GDM1 (cell line): ENCODE measurements at regions not wholly inside any gene's neighbourhood (a gene's known extent, or its start where the extent isn't known, plus 50 kb on each side); places are given as distances from the start of the nearest gene placed in this dataset.
"Not testable (repeated sequence)": the region's sequence is repeated elsewhere in the genome, so short reads cannot be mapped to it uniquely, and the experiment has no call there.

Experiments used
- DNase-seq: peaks from one replicate; lab custom pipeline; 2025; lab: John Stamatoyannopoulos, UW

- DNase-seq, result no peak
Measured at GRCh38 chr19:14328406-14328805, 52.8 kb upstream of the ADGRE5 start.

GRCh38 chr19:14327061-14327460 lies 54.2 kb upstream of the ADGRE5 start:
- DNase-seq, result not testable (repeated sequence)

- DNase-seq, result no peak
Measured at GRCh38 chr19:14325863-14326262, 55.4 kb upstream of the ADGRE5 start.

- no peak for DNase-seq
Measured at GRCh38 chr19:14325134-14325533, 56.1 kb upstream of the ADGRE5 start.

- DNase-seq, result no peak
Measured at GRCh38 chr19:14322889-14323463, 58.3 kb upstream of the ADGRE5 start.

- DNase-seq, result no peak
Measured at GRCh38 chr19:14320253-14320652, 61.0 kb upstream of the ADGRE5 start.

- not testable (repeated sequence) for DNase-seq
Measured at GRCh38 chr19:14319720-14320119, 61.5 kb upstream of the ADGRE5 start.

- no peak for DNase-seq
Measured at GRCh38 chr19:14318873-14319272, 62.4 kb upstream of the ADGRE5 start.

GRCh38 chr19:14317157-14317556 lies 64.1 kb upstream of the ADGRE5 start:
- DNase-seq, result no peak

GRCh38 chr19:14315433-14315832 lies 65.8 kb upstream of the ADGRE5 start:
- DNase-seq, result no peak

GRCh38 chr19:14310055-14310454 lies 71.2 kb upstream of the ADGRE5 start:
- peak; percentile 4 for DNase-seq

- no peak for DNase-seq
Measured at GRCh38 chr19:14305706-14306105, 75.5 kb upstream of the ADGRE5 start.

GRCh38 chr19:14301150-14301549 lies 80.1 kb upstream of the ADGRE5 start:
- DNase-seq, result no peak

- no peak for DNase-seq
Measured at GRCh38 chr19:14300303-14300702, 80.9 kb upstream of the ADGRE5 start.

GRCh38 chr19:14299224-14299827 lies 81.9 kb upstream of the ADGRE5 start:
- DNase-seq, result not testable (repeated sequence)

GRCh38 chr19:14297883-14298576 lies 83.2 kb upstream of the ADGRE5 start:
- DNase-seq, result not testable (repeated sequence)

GRCh38 chr19:14294974-14295373 lies 86.3 kb upstream of the ADGRE5 start:
- not testable (repeated sequence) for DNase-seq

- not testable (repeated sequence) for DNase-seq
Measured at GRCh38 chr19:14293816-14294170, 87.5 kb upstream of the ADGRE5 start.

GRCh38 chr19:14293101-14293815 lies 87.3 kb upstream of the ADGRL1 start:
- DNase-seq, result not testable (repeated sequence)

- not testable (repeated sequence) for DNase-seq
Measured at GRCh38 chr19:14289810-14290209, 83.8 kb upstream of the ADGRL1 start.

GRCh38 chr19:14287837-14288236 lies 81.9 kb upstream of the ADGRL1 start:
- DNase-seq, result not testable (repeated sequence)

- DNase-seq, result not testable (repeated sequence)
Measured at GRCh38 chr19:14286594-14286993, 80.6 kb upstream of the ADGRL1 start.

- not testable (repeated sequence) for DNase-seq
Measured at GRCh38 chr19:14285726-14286125, 79.8 kb upstream of the ADGRL1 start.
